ENCODE measurements at regions not wholly inside any gene's neighbourhood (a gene's known extent, or its start where the extent isn't known, plus 50 kb on each side); places are given as distances from the start of the nearest gene placed in this dataset.
"Not testable (repeated sequence)": the region's sequence is repeated elsewhere in the genome, so short reads cannot be mapped to it uniquely, and the experiment has no call there.

GRCh38 chr18:2146092-2146491 is 425.2 kb downstream of the METTL4 start:
- H3K4me3 Mint-ChIP-seq: no peak overlapping the region
- no peaks in the 10 kb centered on the region for H3K36me3 Mint-ChIP-seq
- H3K27ac Mint-ChIP-seq: no peak overlapping the region
- H3K9me3 Mint-ChIP-seq: no peaks in the 10 kb centered on the region
- H3K4me1 Mint-ChIP-seq: no peaks in the 10 kb centered on the region
- POLR2A ChIA-PET: no interaction called here
- no peak for DNase-seq
- H3K27me3 Mint-ChIP-seq: no peaks in the 10 kb centered on the region
- ATAC-seq (ENCODE audit: low read depth): no peak

- Mint-ChIP-seq H3K4me1 (no peaks in the 10 kb centered on the region), H3K27ac (no peak overlapping the region), H3K27me3 (no peaks in the 10 kb centered on the region), H3K4me3 (no peak overlapping the region), H3K36me3 (no peaks in the 10 kb centered on the region), H3K9me3 (no peaks in the 10 kb centered on the region)
- no peak for DNase-seq
- no peak for ATAC-seq (ENCODE audit: low read depth)
- POLR2A ChIA-PET: no interaction called here
Measured at GRCh38 chr18:2146754-2147153, 424.6 kb downstream of the METTL4 start.

GRCh38 chr18:2147476-2148230 is 423.7 kb downstream of the METTL4 start:
- no peaks in the 10 kb centered on the region for H3K36me3 Mint-ChIP-seq
- POLR2A ChIA-PET: no interaction called here
- H3K4me3 Mint-ChIP-seq: no peak overlapping the region
- H3K4me1 Mint-ChIP-seq: no peaks in the 10 kb centered on the region
- no peaks in the 10 kb centered on the region for H3K9me3 Mint-ChIP-seq
- H3K27ac Mint-ChIP-seq: no peak overlapping the region
- DNase-seq: no peak
- no peaks in the 10 kb centered on the region for H3K27me3 Mint-ChIP-seq
- ATAC-seq (ENCODE audit: low read depth): no peak

GRCh38 chr18:2148823-2149222 is 422.5 kb downstream of the METTL4 start:
- H3K27ac Mint-ChIP-seq: no peak overlapping the region
- no peaks in the 10 kb centered on the region for H3K27me3 Mint-ChIP-seq
- no peaks in the 10 kb centered on the region for H3K9me3 Mint-ChIP-seq
- H3K4me1 Mint-ChIP-seq: no peaks in the 10 kb centered on the region
- DNase-seq: no peak
- H3K36me3 Mint-ChIP-seq: no peaks in the 10 kb centered on the region
- POLR2A ChIA-PET: no interaction called here
- ATAC-seq (ENCODE audit: low read depth): no peak
- no peak overlapping the region for H3K4me3 Mint-ChIP-seq

GRCh38 chr18:2150566-2150965 is 420.7 kb downstream of the METTL4 start:
- Mint-ChIP-seq H3K4me3 (no peak overlapping the region), H3K9me3 (no peaks in the 10 kb centered on the region), H3K4me1 (no peaks in the 10 kb centered on the region), H3K27me3 (no peaks in the 10 kb centered on the region), H3K27ac (no peak overlapping the region), H3K36me3 (no peaks in the 10 kb centered on the region)
- POLR2A ChIA-PET: no interaction called here
- ATAC-seq (ENCODE audit: low read depth): no peak
- no peak for DNase-seq

- ATAC-seq (ENCODE audit: low read depth) (no peak), DNase-seq (no peak)
- no peak overlapping the region for H3K4me3 Mint-ChIP-seq
- no peaks in the 10 kb centered on the region for H3K4me1 Mint-ChIP-seq
- H3K27ac Mint-ChIP-seq: no peak overlapping the region
- H3K9me3 Mint-ChIP-seq: no peaks in the 10 kb centered on the region
- H3K27me3 Mint-ChIP-seq: no peaks in the 10 kb centered on the region
- H3K36me3 Mint-ChIP-seq: no peaks in the 10 kb centered on the region
- POLR2A ChIA-PET: no interaction called here
Measured at GRCh38 chr18:2154278-2154677, 417.0 kb downstream of the METTL4 start.

GRCh38 chr18:2164644-2165550 is 406.4 kb downstream of the METTL4 start:
- Mint-ChIP-seq H3K4me3 (no peak overlapping the region), H3K9me3 (no peaks in the 10 kb centered on the region), H3K27ac (no peak overlapping the region), H3K4me1 (no peaks in the 10 kb centered on the region), H3K27me3 (no peaks in the 10 kb centered on the region), H3K36me3 (no peaks in the 10 kb centered on the region)
- POLR2A ChIA-PET: no interaction called here
- DNase-seq (no peak), ATAC-seq (ENCODE audit: low read depth) (no peak)

GRCh38 chr18:2166876-2167275 is 404.4 kb downstream of the METTL4 start:
- DNase-seq; H3K9me3 Mint-ChIP-seq; ATAC-seq (ENCODE audit: low read depth); H3K4me3 Mint-ChIP-seq; H3K27ac Mint-ChIP-seq; H3K27me3 Mint-ChIP-seq; POLR2A ChIA-PET; H3K4me1 Mint-ChIP-seq; H3K36me3 Mint-ChIP-seq: not testable (repeated sequence)

- ATAC-seq (ENCODE audit: low read depth): no peak
- Mint-ChIP-seq H3K9me3 (no peaks in the 10 kb centered on the region), H3K36me3 (no peaks in the 10 kb centered on the region)
Measured at GRCh38 chr18:2168022-2168421, 403.3 kb downstream of the METTL4 start.

GRCh38 chr18:2169656-2170055 is 401.6 kb downstream of the METTL4 start:
- Mint-ChIP-seq H3K36me3 (no peaks in the 10 kb centered on the region), H3K9me3 (no peaks in the 10 kb centered on the region), H3K4me3 (no peak overlapping the region), H3K4me1 (no peaks in the 10 kb centered on the region), H3K27ac (no peak overlapping the region), H3K27me3 (no peaks in the 10 kb centered on the region)
- POLR2A ChIA-PET: no interaction called here
- no peak for DNase-seq
- ATAC-seq (ENCODE audit: low read depth): no peak

More at GRCh38 chr18:2168022-2168421, 403.3 kb downstream of the METTL4 start:
- H3K4me1 Mint-ChIP-seq: no peaks in the 10 kb centered on the region
- DNase-seq: no peak
- POLR2A ChIA-PET: no interaction called here
- H3K27ac Mint-ChIP-seq: no peak overlapping the region
- no peak overlapping the region for H3K4me3 Mint-ChIP-seq
- no peaks in the 10 kb centered on the region for H3K27me3 Mint-ChIP-seq

GRCh38 chr18:2171840-2172625 is 399.3 kb downstream of the METTL4 start:
- ATAC-seq (ENCODE audit: low read depth) (no peak), DNase-seq (no peak)
- Mint-ChIP-seq H3K27me3 (no peaks in the 10 kb centered on the region), H3K9me3 (no peaks in the 10 kb centered on the region), H3K4me1 (no peaks in the 10 kb centered on the region), H3K36me3 (no peaks in the 10 kb centered on the region), H3K4me3 (no peak overlapping the region), H3K27ac (no peak overlapping the region)
- POLR2A ChIA-PET: interaction anchor here (0.7 kb wide), 1 partner anchor 226 kb away, joined by 3 read pairs; no protein-coding TSS in a partner anchor

- ATAC-seq (ENCODE audit: low read depth) (no peak), DNase-seq (no peak)
- H3K4me3 Mint-ChIP-seq: no peak overlapping the region
- H3K4me1 Mint-ChIP-seq: no peaks in the 10 kb centered on the region
- no peaks in the 10 kb centered on the region for H3K9me3 Mint-ChIP-seq
- H3K27ac Mint-ChIP-seq: no peak overlapping the region
- POLR2A ChIA-PET: no interaction called here
- no peaks in the 10 kb centered on the region for H3K27me3 Mint-ChIP-seq
- H3K36me3 Mint-ChIP-seq: no peaks in the 10 kb centered on the region
Measured at GRCh38 chr18:2172881-2173280, 398.4 kb downstream of the METTL4 start.

- H3K4me1 Mint-ChIP-seq: no peaks in the 10 kb centered on the region
- H3K4me3 Mint-ChIP-seq: no peak overlapping the region
- no peak overlapping the region for H3K27ac Mint-ChIP-seq
- no peak for DNase-seq
- H3K9me3 Mint-ChIP-seq: no peaks in the 10 kb centered on the region
- POLR2A ChIA-PET: no interaction called here
- H3K27me3 Mint-ChIP-seq: no peaks in the 10 kb centered on the region
- no peaks in the 10 kb centered on the region for H3K36me3 Mint-ChIP-seq
- no peak for ATAC-seq (ENCODE audit: low read depth)
Measured at GRCh38 chr18:2173486-2173885, 397.8 kb downstream of the METTL4 start.

All from activated naive CD8-positive, alpha-beta T cell treated with anti-CD3 and anti-CD28 coated beads, Interleukin-2, amount 10 ng/mL, durations not matched to agents 7 days and 5 days (primary cell).